Smooth muscle cell of the brain vasculature (primary cell): ENCODE measurements at regions not wholly inside any gene's neighbourhood (a gene's known extent, or its start where the extent isn't known, plus 50 kb on each side); places are given as distances from the start of the nearest gene placed in this dataset.

ENCODE experiments used
- DNase-seq: peaks from one replicate; pipeline ENCODE4 v3.0.0-alpha.2; 2012; ENCODE audit warnings: low read depth, low spot score

GRCh38 chr2:136373841-136374240 is 255.9 kb upstream of the CXCR4 start:
- no peak for DNase-seq

DNA sequence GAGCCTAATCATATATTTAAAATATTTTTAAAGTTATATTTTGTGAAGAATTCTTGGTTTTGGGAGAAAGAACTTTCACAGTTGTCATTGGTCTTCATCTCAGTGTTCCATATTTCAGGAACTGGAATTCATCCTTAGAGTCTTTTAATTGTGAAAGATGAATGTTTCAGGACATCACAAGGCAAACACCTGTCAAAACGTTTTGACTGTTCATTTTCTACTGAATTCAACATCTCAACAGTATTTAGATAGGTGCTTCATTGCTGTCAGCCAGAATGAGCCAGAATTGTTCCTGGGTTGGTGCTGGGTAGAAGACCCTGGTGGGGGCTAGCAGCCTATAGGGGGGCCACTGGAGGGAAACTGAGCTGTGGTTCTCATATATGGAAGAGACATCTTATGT is 255.1 kb upstream of the CXCR4 start:
- no peak for DNase-seq

GRCh38 chr2:136363900-136364299 is 246.0 kb upstream of the CXCR4 start:
- DNase-seq = no peak

- DNase-seq = no peak
Observed at GRCh38 chr2:136363470-136363869, 245.5 kb upstream of the CXCR4 start.

GRCh38 chr2:136362676-136363390 is 244.9 kb upstream of the CXCR4 start:
- no peak for DNase-seq

- DNase-seq = no peak
Observed at GRCh38 chr2:136361521-136361920, 243.6 kb upstream of the CXCR4 start.

GRCh38 chr2:136360790-136361189 is 242.8 kb upstream of the CXCR4 start:
- DNase-seq = no peak

GRCh38 chr2:136359121-136359965 is 241.4 kb upstream of the CXCR4 start:
- DNase-seq = no peak

- no peak for DNase-seq
Observed at GRCh38 chr2:136358576-136358975, 240.6 kb upstream of the CXCR4 start.

DNA sequence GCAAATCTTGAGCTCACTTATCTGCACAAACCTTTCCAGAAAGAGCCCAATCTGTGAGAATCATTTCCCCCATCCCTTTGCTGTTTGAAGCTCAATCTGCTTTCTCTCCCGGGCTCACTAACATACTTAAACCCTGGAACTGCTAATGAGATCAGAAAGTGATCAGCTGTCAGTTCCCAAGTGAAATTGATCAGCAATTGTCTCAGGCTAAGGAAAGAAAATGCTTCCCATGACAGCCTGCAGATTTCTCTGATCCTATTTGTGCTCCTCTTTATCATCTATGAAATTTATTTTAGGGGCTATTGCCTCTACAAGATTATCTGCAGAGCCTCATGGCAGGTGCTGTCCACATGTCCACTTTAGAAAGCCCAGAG is 239.0 kb upstream of the CXCR4 start:
- no peak for DNase-seq

GRCh38 chr2:136356125-136357006 is 238.4 kb upstream of the CXCR4 start:
- DNase-seq = no peak

- no peak for DNase-seq
Observed at GRCh38 chr2:136351684-136352083, 233.7 kb upstream of the CXCR4 start.

GRCh38 chr2:136347981-136348380 is 230.0 kb upstream of the CXCR4 start:
- DNase-seq = no peak

GRCh38 chr2:136344339-136344738 is 226.4 kb upstream of the CXCR4 start:
- DNase-seq = no peak

DNA sequence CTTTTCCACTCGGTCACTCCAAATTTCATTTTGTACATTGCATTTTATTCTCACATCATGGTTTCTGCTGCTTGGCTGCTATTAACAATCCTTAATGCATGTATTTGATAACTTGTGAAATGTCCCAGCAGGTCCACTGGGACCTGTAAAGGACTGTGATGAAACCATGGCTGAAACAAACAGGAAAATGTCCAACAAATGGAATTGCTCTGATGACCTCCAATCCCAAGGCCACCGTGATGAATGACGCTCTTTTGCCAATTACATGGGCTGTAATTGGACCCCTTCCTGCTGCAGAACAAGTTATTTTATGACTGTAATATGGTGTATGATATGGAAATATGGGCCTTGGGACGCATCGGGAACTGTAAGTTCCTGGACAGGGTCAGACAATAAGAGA is 224.2 kb upstream of the CXCR4 start:
- DNase-seq = no peak

DNA sequence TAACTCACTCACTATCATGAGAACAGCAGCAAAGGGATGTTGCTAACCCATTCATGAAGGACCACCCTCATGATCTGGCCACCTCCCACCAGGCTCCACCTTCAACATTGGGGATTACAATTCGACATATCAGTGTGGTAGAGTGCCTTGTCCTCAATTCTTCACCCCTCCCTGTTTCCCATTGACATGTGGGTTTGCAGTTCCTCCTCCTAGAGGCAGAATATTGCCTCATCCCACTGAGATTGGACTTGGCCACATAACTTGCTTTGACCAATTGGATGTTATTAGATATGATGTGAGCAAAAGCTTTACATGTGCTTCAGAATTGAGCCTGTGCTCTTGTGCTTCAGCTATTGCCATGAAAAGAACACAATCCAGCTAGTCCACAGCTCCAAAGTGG is 217.0 kb upstream of the CXCR4 start:
- no peak for DNase-seq

GRCh38 chr2:136332436-136333095 is 214.6 kb upstream of the CXCR4 start:
- DNase-seq = no peak

- DNase-seq = no peak
Observed at GRCh38 chr2:136331226-136331625, 213.3 kb upstream of the CXCR4 start.

DNA sequence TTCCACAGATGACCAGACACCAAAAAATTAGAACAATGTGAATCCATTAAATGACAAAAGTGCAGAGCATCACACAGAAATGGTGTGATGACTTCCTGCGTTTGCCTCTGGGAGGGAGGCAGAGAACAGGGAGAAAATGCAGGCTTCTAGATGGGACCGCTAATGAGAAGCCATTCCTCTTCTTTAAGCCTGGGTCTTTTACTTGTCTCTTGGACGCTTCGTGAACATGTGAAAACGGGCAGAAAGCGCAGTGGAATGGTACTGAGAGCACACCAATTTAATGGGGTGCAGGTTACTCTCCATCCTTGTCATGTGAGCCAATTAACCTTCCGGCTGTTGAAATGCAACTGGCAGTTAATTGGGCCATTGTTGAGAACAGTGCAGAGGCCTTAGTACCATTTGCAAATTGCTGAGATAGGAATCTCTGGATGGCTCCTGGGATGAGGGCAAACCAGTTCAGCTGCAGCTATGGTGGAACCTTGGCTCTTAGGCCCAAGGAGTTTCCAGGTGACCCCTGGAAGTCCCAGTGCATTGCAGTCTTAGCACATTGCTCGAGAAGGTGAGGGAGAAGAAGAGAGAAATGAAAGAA is 210.4 kb upstream of the CXCR4 start:
- no peak for DNase-seq

GRCh38 chr2:136327162-136327852 is 209.4 kb upstream of the CXCR4 start:
- no peak for DNase-seq
